ENCODE measurements at regions not wholly inside any gene's neighbourhood (a gene's known extent, or its start where the extent isn't known, plus 50 kb on each side); places are given as distances from the start of the nearest gene placed in this dataset.
A peak's percentile ranks its signal among the peaks of the same experiment; 100 is the strongest.

- no peak for DNase-seq (ENCODE audit: low read depth in 4 of 4, low spot score in 2 of 4)
Observed at GRCh38 chr20:39479196-39479810, 517.2 kb downstream of the DHX35 start.

- peak in 3 of 4 donors; percentile 22 to 42 (median 37) for DNase-seq (ENCODE audit: low read depth in 4 of 4, low spot score in 2 of 4)
Observed at GRCh38 chr20:39474879-39475278, 512.7 kb downstream of the DHX35 start.

GRCh38 chr20:39473536-39473935 is 511.4 kb downstream of the DHX35 start:
- no peak for DNase-seq (ENCODE audit: low read depth in 4 of 4, low spot score in 2 of 4)

DNA sequence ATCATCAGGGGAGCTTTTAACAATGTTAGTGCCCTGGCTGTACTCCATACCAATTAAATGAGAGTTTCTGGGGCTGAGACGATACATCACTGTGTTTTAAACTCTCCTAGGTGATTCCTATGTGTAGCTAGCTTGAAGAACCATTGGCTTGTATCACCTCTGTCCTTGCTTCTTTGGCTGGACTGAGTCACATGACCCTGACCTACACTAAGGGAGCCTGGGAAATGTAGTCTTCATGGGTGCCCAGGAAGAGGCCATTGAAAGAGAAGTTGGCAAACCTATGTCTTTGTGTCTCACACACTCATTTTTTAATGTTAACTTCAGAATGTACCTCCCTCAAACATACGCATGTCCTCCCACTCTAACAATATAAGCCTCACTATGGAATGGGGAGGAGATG is 506.6 kb downstream of the DHX35 start:
- no peak for DNase-seq (ENCODE audit: low read depth in 4 of 4, low spot score in 2 of 4)

GRCh38 chr20:39464238-39464637 is 502.1 kb downstream of the DHX35 start:
- no peak for DNase-seq (ENCODE audit: low read depth in 4 of 4, low spot score in 2 of 4)

DNA sequence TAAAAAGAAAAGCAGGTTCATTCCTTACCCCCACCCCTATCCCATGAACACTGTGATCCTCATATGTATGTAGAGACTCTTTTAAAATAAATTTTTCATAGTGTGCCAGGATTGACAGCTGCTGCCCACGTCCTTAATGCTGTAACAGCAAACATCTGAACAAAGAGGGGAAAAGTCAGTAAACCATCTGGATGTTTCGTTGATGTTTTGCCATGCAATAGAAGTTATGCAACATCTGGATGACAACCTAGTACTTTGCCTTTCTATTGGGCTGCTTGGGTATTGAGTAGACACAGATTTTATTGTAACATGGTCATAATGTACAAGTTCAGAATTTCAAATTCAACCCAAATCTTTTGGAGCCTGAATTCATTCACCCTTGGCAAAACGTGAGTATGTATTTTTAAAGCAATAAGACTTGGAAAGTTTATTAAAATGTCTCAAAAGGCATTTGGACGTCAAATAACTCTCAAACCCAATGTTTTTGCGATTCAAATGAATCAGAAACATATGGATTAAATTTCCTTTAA is 500.3 kb downstream of the DHX35 start:
- DNase-seq (ENCODE audit: low read depth in 4 of 4, low spot score in 2 of 4), result no peak

- no peak for DNase-seq (ENCODE audit: low read depth in 4 of 4, low spot score in 2 of 4)
Observed at GRCh38 chr20:39458452-39458851, 496.3 kb downstream of the DHX35 start.

DNA sequence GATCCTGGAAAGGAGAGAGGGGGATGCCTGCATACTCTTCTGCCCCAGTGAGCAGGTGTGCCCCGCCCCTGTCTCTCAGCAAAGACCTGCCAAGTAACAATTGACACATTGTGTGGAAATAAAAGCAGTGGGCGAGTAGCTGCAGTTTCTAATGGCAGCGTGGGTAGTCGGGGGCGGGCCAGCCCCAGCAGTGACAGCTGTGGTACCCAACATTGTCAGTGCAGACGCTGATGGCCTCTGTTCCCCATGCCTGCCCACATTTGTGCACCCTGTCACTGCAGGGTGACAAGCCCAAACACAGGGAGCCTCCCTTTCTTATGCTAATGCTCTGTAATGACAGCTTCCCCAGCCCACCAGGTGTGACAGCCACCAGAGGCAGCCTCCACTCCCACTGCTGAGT is 491.7 kb downstream of the DHX35 start:
- no peak for DNase-seq (ENCODE audit: low read depth in 4 of 4, low spot score in 2 of 4)

- no peak for DNase-seq (ENCODE audit: low read depth in 4 of 4, low spot score in 2 of 4)
Observed at GRCh38 chr20:39452583-39453340, 490.6 kb downstream of the DHX35 start.

GRCh38 chr20:39451386-39451785 is 489.2 kb downstream of the DHX35 start:
- DNase-seq (ENCODE audit: low read depth in 4 of 4, low spot score in 2 of 4), result no peak

DNA sequence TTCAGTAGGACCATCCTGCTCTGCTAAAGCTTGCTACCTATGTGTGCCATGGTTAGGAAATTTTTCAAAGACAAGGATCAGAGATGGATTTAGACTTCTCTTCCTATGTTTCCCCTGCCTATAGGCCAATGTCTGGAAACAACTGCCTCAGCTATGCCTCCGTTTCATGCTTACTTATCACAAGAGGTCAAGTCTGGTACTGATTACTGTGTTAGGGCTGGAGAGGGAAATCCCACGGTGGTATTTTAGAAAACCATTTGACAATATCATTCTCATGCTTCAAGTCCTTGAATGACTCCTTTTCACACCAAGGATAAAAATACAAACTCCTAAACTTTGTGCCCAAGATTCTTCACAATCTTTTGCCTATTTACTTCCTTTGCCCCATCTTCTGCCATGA is 484.3 kb downstream of the DHX35 start:
- no peak for DNase-seq (ENCODE audit: low read depth in 4 of 4, low spot score in 2 of 4)

GRCh38 chr20:39445095-39445494 is 483.0 kb downstream of the DHX35 start:
- DNase-seq (ENCODE audit: low read depth in 4 of 4, low spot score in 2 of 4), result no peak

GRCh38 chr20:39433466-39433865 is 471.3 kb downstream of the DHX35 start:
- DNase-seq (ENCODE audit: low read depth in 4 of 4, low spot score in 2 of 4), result no peak

GRCh38 chr20:39431091-39431880 is 469.1 kb downstream of the DHX35 start:
- no peak for DNase-seq (ENCODE audit: low read depth in 4 of 4, low spot score in 2 of 4)

DNA sequence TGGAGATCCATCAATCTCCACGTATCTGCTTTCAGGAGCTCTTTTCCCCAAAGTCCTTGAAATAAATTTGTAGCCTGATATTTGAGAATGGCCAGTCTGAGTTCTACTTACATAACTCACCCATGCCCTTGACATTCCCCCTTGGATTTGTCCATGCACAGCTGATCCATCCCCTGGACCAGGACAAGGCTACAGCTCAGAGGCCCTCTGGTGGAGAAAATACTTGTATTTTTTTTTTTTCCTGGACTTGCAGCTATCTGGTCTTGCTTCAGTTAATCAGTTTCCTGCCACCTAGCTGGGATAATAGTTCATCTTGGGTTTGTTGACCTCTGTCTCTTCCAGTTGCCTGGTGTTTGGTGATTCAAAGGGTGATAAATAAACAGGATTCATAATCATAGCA is 467.6 kb downstream of the DHX35 start:
- peak in 2 of 4 donors; percentile 7 to 13 for DNase-seq (ENCODE audit: low read depth in 4 of 4, low spot score in 2 of 4)

DNA sequence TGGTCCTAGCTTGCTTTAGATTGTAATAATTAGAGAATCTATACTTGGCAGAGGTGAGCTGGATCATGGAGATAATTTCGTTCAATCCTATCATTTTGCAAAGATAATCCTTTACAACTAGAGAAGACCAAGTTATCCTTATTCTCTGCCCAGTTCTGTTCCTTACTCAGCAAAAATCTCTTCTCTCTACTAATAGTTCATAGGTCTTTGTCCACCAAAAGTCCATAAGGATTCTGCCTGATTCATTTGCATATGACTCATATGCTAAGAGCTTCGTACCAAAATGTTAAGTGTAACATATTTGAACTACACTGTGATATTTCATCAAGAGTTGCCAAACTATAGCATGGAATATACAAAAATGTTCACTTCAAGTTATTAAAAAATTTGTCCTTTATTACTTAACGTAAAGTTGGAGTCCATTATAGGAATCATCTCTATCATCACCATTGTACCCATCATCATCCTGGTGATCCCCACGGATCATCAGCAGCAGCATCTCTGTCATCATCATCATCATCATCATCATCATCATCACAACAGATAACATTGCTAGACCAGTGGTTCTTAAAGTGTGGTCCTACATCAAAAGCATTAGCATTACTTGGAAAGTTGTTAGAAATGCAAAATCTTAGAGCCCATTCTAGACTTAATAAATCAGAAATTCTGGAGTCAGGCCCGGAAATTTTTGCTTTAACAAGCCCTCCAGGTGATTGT is 463.0 kb downstream of the DHX35 start:
- no peak for DNase-seq (ENCODE audit: low read depth in 4 of 4, low spot score in 2 of 4)

DNA sequence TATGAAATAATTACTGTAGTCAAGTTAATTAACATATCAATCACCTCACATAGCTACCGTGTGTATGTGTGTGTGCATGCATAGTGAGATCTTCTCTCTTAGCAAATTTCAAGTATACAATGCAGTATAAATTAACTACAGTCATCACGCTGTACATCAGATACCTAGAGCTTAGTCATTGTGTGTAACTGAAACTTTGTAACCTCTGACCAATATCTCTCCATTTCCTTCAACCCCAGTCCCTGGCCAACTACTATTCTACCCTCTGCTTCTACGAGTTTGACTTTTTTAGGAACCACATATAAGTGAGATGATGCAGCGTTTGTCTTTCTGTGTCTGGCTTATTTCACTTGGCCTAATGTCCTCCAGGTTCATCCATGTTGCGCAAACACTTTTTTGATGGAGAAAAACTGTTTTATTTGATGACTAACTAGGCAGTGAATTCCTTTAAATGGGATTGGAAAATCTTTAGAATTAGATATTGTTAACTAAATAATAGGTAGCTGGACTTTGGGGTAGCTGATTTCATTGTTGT is 459.5 kb downstream of the DHX35 start:
- DNase-seq (ENCODE audit: low read depth in 4 of 4, low spot score in 2 of 4), result no peak

- no peak for DNase-seq (ENCODE audit: low read depth in 4 of 4, low spot score in 2 of 4)
Observed at GRCh38 chr20:39412091-39412490, 449.9 kb downstream of the DHX35 start.

GRCh38 chr20:39399463-39399862 is 437.3 kb downstream of the DHX35 start:
- DNase-seq (ENCODE audit: low read depth in 4 of 4, low spot score in 2 of 4), result no peak

DNA sequence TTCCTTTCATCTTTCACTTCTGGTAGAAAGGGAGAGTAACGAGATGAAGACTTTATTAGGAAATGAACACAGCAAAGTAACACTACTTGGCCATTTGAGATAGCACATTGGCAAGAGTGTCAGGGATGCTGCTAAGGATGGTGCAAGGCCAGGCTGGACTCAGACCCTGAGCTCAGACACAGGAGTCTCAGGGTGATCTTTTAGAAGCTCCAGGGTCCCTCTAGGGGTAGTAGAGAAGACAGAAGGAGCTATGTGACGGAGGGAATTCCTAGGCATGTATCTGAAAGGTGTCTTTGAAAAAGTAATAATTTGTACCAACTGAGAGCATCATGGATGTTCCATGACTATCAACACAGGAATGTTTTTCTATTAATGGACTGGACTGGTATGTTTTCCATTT is 436.5 kb downstream of the DHX35 start:
- DNase-seq (ENCODE audit: low read depth in 4 of 4, low spot score in 2 of 4), result no peak

All from left renal cortex interstitium (tissue), 4 donors.